ENCODE measurements at regions not wholly inside any gene's neighbourhood (a gene's known extent, or its start where the extent isn't known, plus 50 kb on each side); places are given as distances from the start of the nearest gene placed in this dataset.

- no peak overlapping the region for H3K4me3 ChIP-seq (ENCODE audit: low read length in 2 of 2)
- H3K27ac ChIP-seq (replicated peaks; ENCODE audit: low read length) = no peak overlapping the region
- H3K9ac ChIP-seq (ENCODE audit: low read depth, low read length, poor library complexity) = no peak overlapping the region
- H3K9me3 ChIP-seq (replicated peaks in 1 of 2; ENCODE audit: control insufficient read depth in 2 of 2, insufficient read depth in 1 of 2, low read depth in 1 of 2, low read length in 2 of 2) = no peaks in the 10 kb centered on the region
- DNase-seq (ENCODE audit: low spot score) = no peak
- H4K8ac ChIP-seq (ENCODE audit: low read depth, low read length) = no peak overlapping the region
- H3K23ac ChIP-seq (ENCODE audit: low read depth, low read length, poor library complexity) = no peak overlapping the region
- no peak overlapping the region for H2BK5ac ChIP-seq (ENCODE audit: low read length)
- H3K18ac ChIP-seq (ENCODE audit: low read length) = no peak overlapping the region
- no peaks in the 10 kb centered on the region for H3K36me3 ChIP-seq (replicated peaks in 1 of 2; ENCODE audit: control insufficient read depth in 2 of 2, insufficient read depth in 2 of 2, low read length in 2 of 2)
- no peak overlapping the region for H3K4ac ChIP-seq (ENCODE audit: low read length)
- no peaks in the 10 kb centered on the region for H3K79me1 ChIP-seq (ENCODE audit: low read depth, low read length)
- H4K91ac ChIP-seq (ENCODE audit: low read depth, low read length, poor library complexity) = no peak overlapping the region
- H3K27me3 ChIP-seq (ENCODE audit: control insufficient read depth in 3 of 3, insufficient read depth in 3 of 3, low read depth in 1 of 3, low read length in 3 of 3) = peaks cover 0 to 7% (median 0%) of the 10 kb centered on the region in 3 experiments
- no peak overlapping the region for H2BK15ac ChIP-seq (ENCODE audit: low read length)
- no peak overlapping the region for H3K4me2 ChIP-seq (ENCODE audit: insufficient read depth, low read length, poor library complexity, severe bottlenecking)
- H2BK12ac ChIP-seq (ENCODE audit: low read length) = no peak overlapping the region
- no peak overlapping the region for H2AFZ ChIP-seq (ENCODE audit: low read length)
- no CpG with 5 or more reads among the region's 1 CpG for WGBS, 2 donors (ENCODE audit: extremely low coverage in 2 of 2, insufficient read length in 2 of 2, insufficient replicate concordance in 1 of 2)
- no peak overlapping the region for H2AK5ac ChIP-seq (ENCODE audit: low read depth, low read length)
- H3K4me1 ChIP-seq (ENCODE audit: control insufficient read depth in 2 of 2, insufficient read depth in 1 of 2, low read depth in 1 of 2, low read length in 2 of 2) = peaks cover 0 to 5% of the 10 kb centered on the region in 2 donors
- no peak overlapping the region for H2BK120ac ChIP-seq (ENCODE audit: low read depth, low read length)
- no peak overlapping the region for H3K14ac ChIP-seq (ENCODE audit: low read length)
Measured at GRCh38 chr12:23025372-23026016, 400.5 kb downstream of the ETNK1 start.

DNA sequence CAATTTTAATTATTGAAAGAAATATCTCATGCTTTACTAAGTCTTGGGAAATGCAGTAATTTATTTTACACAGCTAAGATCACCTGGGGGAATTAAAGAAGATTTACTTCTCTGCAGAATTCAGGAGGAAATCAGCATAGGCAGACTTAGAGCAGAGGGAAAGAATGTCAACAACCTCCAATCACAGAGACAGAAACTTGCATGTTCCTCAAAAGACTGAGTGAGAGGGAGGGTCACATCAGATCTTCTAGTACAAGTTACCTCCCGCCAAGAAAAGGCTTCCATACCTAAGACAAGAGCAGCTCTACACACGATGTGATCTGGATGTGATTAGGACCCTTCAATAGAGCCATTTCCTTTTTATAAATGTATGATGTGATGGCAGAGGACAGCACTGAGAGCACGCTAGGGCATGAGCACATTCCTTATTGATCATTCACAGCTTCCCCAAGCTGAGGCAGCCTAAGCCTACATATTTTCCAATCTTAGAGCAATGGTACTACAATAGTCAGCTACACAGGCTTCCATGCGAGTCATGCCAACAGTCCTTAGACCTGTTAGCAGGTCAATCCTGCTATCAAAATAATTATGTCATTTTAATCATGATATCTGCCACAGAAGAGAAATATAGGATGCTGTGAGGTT lies 403.3 kb downstream of the ETNK1 start:
- no peak overlapping the region for H3K4me2 ChIP-seq (ENCODE audit: insufficient read depth, low read length, poor library complexity, severe bottlenecking)
- H4K8ac ChIP-seq (ENCODE audit: low read depth, low read length) = no peak overlapping the region
- no peak overlapping the region for H3K4me3 ChIP-seq (ENCODE audit: low read length in 2 of 2)

GRCh38 chr12:23029185-23029584 lies 404.2 kb downstream of the ETNK1 start:
- H3K4me3 ChIP-seq (ENCODE audit: low read length in 2 of 2) = no peak overlapping the region
- no peak overlapping the region for H3K4me2 ChIP-seq (ENCODE audit: insufficient read depth, low read length, poor library complexity, severe bottlenecking)
- no peak overlapping the region for H2BK12ac ChIP-seq (ENCODE audit: low read length)
- no CpG with 5 or more reads among the region's 3 CpGs for WGBS, 2 donors (ENCODE audit: extremely low coverage in 2 of 2, insufficient read length in 2 of 2, insufficient replicate concordance in 1 of 2)
- H3K27me3 ChIP-seq (ENCODE audit: control insufficient read depth in 3 of 3, insufficient read depth in 3 of 3, low read depth in 1 of 3, low read length in 3 of 3) = peaks cover 0 to 7% (median 0%) of the 10 kb centered on the region in 3 experiments
- no peak overlapping the region for H3K4ac ChIP-seq (ENCODE audit: low read length)
- no peak overlapping the region for H3K23ac ChIP-seq (ENCODE audit: low read depth, low read length, poor library complexity)
- H2BK5ac ChIP-seq (ENCODE audit: low read length) = no peak overlapping the region
- no peak overlapping the region for H4K91ac ChIP-seq (ENCODE audit: low read depth, low read length, poor library complexity)
- H3K18ac ChIP-seq (ENCODE audit: low read length) = no peak overlapping the region
- no peak overlapping the region for H2BK120ac ChIP-seq (ENCODE audit: low read depth, low read length)
- no peaks in the 10 kb centered on the region for H3K9me3 ChIP-seq (replicated peaks in 1 of 2; ENCODE audit: control insufficient read depth in 2 of 2, insufficient read depth in 1 of 2, low read depth in 1 of 2, low read length in 2 of 2)
- H3K9ac ChIP-seq (ENCODE audit: low read depth, low read length, poor library complexity) = no peak overlapping the region
- H3K79me1 ChIP-seq (ENCODE audit: low read depth, low read length) = no peaks in the 10 kb centered on the region
- peaks cover 0 to 7% of the 10 kb centered on the region in 2 donors for H3K4me1 ChIP-seq (ENCODE audit: control insufficient read depth in 2 of 2, insufficient read depth in 1 of 2, low read depth in 1 of 2, low read length in 2 of 2)
- H4K8ac ChIP-seq (ENCODE audit: low read depth, low read length) = no peak overlapping the region
- H3K27ac ChIP-seq (replicated peaks; ENCODE audit: low read length) = no peak overlapping the region
- no peak overlapping the region for H2AFZ ChIP-seq (ENCODE audit: low read length)
- H3K14ac ChIP-seq (ENCODE audit: low read length) = no peak overlapping the region
- H2AK5ac ChIP-seq (ENCODE audit: low read depth, low read length) = no peak overlapping the region
- no peaks in the 10 kb centered on the region for H3K36me3 ChIP-seq (replicated peaks in 1 of 2; ENCODE audit: control insufficient read depth in 2 of 2, insufficient read depth in 2 of 2, low read length in 2 of 2)
- DNase-seq (ENCODE audit: low spot score) = no peak
- H2BK15ac ChIP-seq (ENCODE audit: low read length) = no peak overlapping the region

More for the DNA sequence above, 403.3 kb downstream of the ETNK1 start:
- H3K4ac ChIP-seq (ENCODE audit: low read length) = no peak overlapping the region
- no peak overlapping the region for H3K27ac ChIP-seq (replicated peaks; ENCODE audit: low read length)
- H3K4me1 ChIP-seq (ENCODE audit: control insufficient read depth in 2 of 2, insufficient read depth in 1 of 2, low read depth in 1 of 2, low read length in 2 of 2) = peaks cover 0 to 7% of the 10 kb centered on the region in 2 donors
- H3K18ac ChIP-seq (ENCODE audit: low read length) = no peak overlapping the region
- peak overlapping the region; percentile 38 for H2AFZ ChIP-seq (ENCODE audit: low read length)
- H3K36me3 ChIP-seq (replicated peaks in 1 of 2; ENCODE audit: control insufficient read depth in 2 of 2, insufficient read depth in 2 of 2, low read length in 2 of 2) = no peaks in the 10 kb centered on the region
- no peak overlapping the region for H3K14ac ChIP-seq (ENCODE audit: low read length)
- no peak overlapping the region for H2BK120ac ChIP-seq (ENCODE audit: low read depth, low read length)
- no peaks in the 10 kb centered on the region for H3K9me3 ChIP-seq (replicated peaks in 1 of 2; ENCODE audit: control insufficient read depth in 2 of 2, insufficient read depth in 1 of 2, low read depth in 1 of 2, low read length in 2 of 2)
- H3K27me3 ChIP-seq (ENCODE audit: control insufficient read depth in 3 of 3, insufficient read depth in 3 of 3, low read depth in 1 of 3, low read length in 3 of 3) = peaks cover 0 to 7% (median 0%) of the 10 kb centered on the region in 3 experiments
- no peak overlapping the region for H3K9ac ChIP-seq (ENCODE audit: low read depth, low read length, poor library complexity)
- H2BK15ac ChIP-seq (ENCODE audit: low read length) = no peak overlapping the region
- H2BK12ac ChIP-seq (ENCODE audit: low read length) = no peak overlapping the region
- H2BK5ac ChIP-seq (ENCODE audit: low read length) = no peak overlapping the region
- H3K23ac ChIP-seq (ENCODE audit: low read depth, low read length, poor library complexity) = no peak overlapping the region
- no peak overlapping the region for H4K91ac ChIP-seq (ENCODE audit: low read depth, low read length, poor library complexity)
- DNase-seq (ENCODE audit: low spot score) = no peak
- no peak overlapping the region for H2AK5ac ChIP-seq (ENCODE audit: low read depth, low read length)
- no peaks in the 10 kb centered on the region for H3K79me1 ChIP-seq (ENCODE audit: low read depth, low read length)
- no CpG with 5 or more reads among the region's 4 CpGs for WGBS, 2 donors (ENCODE audit: extremely low coverage in 2 of 2, insufficient read length in 2 of 2, insufficient replicate concordance in 1 of 2)

- Histone ChIP-seq H3K9me3 (replicated peaks in 1 of 2; ENCODE audit: control insufficient read depth in 2 of 2, insufficient read depth in 1 of 2, low read depth in 1 of 2, low read length in 2 of 2) (no peaks in the 10 kb centered on the region), H2BK12ac (ENCODE audit: low read length) (no peak overlapping the region), H3K79me1 (ENCODE audit: low read depth, low read length) (no peaks in the 10 kb centered on the region), H3K27me3 (ENCODE audit: control insufficient read depth in 3 of 3, insufficient read depth in 3 of 3, low read depth in 1 of 3, low read length in 3 of 3) (no peaks in the 10 kb centered on the region), H3K14ac (ENCODE audit: low read length) (no peak overlapping the region), H3K4me3 (ENCODE audit: low read length in 2 of 2) (no peak overlapping the region), H2BK5ac (ENCODE audit: low read length) (no peak overlapping the region), H2AFZ (ENCODE audit: low read length) (no peak overlapping the region), H2BK15ac (ENCODE audit: low read length) (no peak overlapping the region), H2AK5ac (ENCODE audit: low read depth, low read length) (no peak overlapping the region), H3K36me3 (replicated peaks in 1 of 2; ENCODE audit: control insufficient read depth in 2 of 2, insufficient read depth in 2 of 2, low read length in 2 of 2) (no peaks in the 10 kb centered on the region), H4K91ac (ENCODE audit: low read depth, low read length, poor library complexity) (no peak overlapping the region), H3K27ac (replicated peaks; ENCODE audit: low read length) (no peak overlapping the region), H3K9ac (ENCODE audit: low read depth, low read length, poor library complexity) (no peak overlapping the region), H3K18ac (ENCODE audit: low read length) (no peak overlapping the region), H2BK120ac (ENCODE audit: low read depth, low read length) (no peak overlapping the region), H4K8ac (ENCODE audit: low read depth, low read length) (no peak overlapping the region), H3K23ac (ENCODE audit: low read depth, low read length, poor library complexity) (no peak overlapping the region), H3K4ac (ENCODE audit: low read length) (no peak overlapping the region), H3K4me2 (ENCODE audit: insufficient read depth, low read length, poor library complexity, severe bottlenecking) (no peak overlapping the region), H3K4me1 (ENCODE audit: control insufficient read depth in 2 of 2, insufficient read depth in 1 of 2, low read depth in 1 of 2, low read length in 2 of 2) (no peaks in the 10 kb centered on the region)
- WGBS, 2 donors (ENCODE audit: extremely low coverage in 2 of 2, insufficient read length in 2 of 2, insufficient replicate concordance in 1 of 2) = no CpG with 5 or more reads among the region's 2 CpGs
- no peak for DNase-seq (ENCODE audit: low spot score)
Measured at GRCh38 chr12:23039834-23040233, 414.9 kb downstream of the ETNK1 start.
